IMR-90 (cell line): ENCODE measurements at regions not wholly inside any gene's neighbourhood (a gene's known extent, or its start where the extent isn't known, plus 50 kb on each side); places are given as distances from the start of the nearest gene placed in this dataset.

Source experiments
- BHLHE40 ChIP-seq: fragments of 150-350 bp; IDR thresholded peaks from 2 replicates; pipeline ENCODE4 v1.6.1; 2016; ENCODE audit warnings: mild to moderate bottlenecking, low read depth, low read length
- CTCF ChIP-seq: conservative IDR thresholded peaks from 2 replicates; pipeline ENCODE4 v1.5.1; 2012; ENCODE audit warnings: mild to moderate bottlenecking, low read depth, low read length, improper control_type of control experiment
- MAFK ChIP-seq: IDR thresholded peaks from 2 replicates; pipeline ENCODE4 v1.6.1; 2012; ENCODE audit warnings: low read depth, low read length, improper control_type of control experiment
- MAZ ChIP-seq: IDR thresholded peaks from 2 replicates; pipeline ENCODE4 v1.6.1; 2012; ENCODE audit warnings: low read depth, mild to moderate bottlenecking, low read length, improper control_type of control experiment, moderate library complexity, borderline replicate concordance
- NFE2L2 ChIP-seq: fragments of 150-350 bp; IDR thresholded peaks from 2 replicates; pipeline ENCODE4 v1.6.1; 2016; ENCODE audit warnings: low read depth, mild to moderate bottlenecking, low read length
- POLR2A ChIP-seq: IDR thresholded peaks from 2 replicates; pipeline ENCODE4 v1.6.1; 2012; ENCODE audit warnings: mild to moderate bottlenecking, low read depth, low read length
- RFX5 ChIP-seq: IDR thresholded peaks from 2 replicates; pipeline ENCODE4 v1.8.0; 2012; ENCODE audit warnings: low read depth, mild to moderate bottlenecking, low read length, moderate library complexity
- SMC3 ChIP-seq: fragments of 150-350 bp; IDR thresholded peaks from 2 replicates; pipeline ENCODE4 v1.6.1; 2016; ENCODE audit warnings: low read depth, mild to moderate bottlenecking, antibody characterized with exemption, low read length, moderate library complexity
- USF2 ChIP-seq: fragments of 150-350 bp; IDR thresholded peaks from 2 replicates; pipeline ENCODE4 v1.6.1; 2017; ENCODE audit warnings: mild to moderate bottlenecking, antibody characterized with exemption, low read length, low read depth

- TF ChIP-seq CTCF: no peak
- no peak for TF ChIP-seq BHLHE40
- no peak for TF ChIP-seq RFX5
- TF ChIP-seq POLR2A: no peak
- no peak for TF ChIP-seq USF2
- TF ChIP-seq MAZ: no peak
- no peak for TF ChIP-seq SMC3
- TF ChIP-seq MAFK: no peak
- no peak for TF ChIP-seq NFE2L2
Observed at GRCh38 chr2:59594671-59595222, 958.7 kb downstream of the BCL11A start.
